Activated T-cell treated with anti-CD3 and anti-CD28 coated beads for 4 hours (primary cell): ENCODE measurements at regions not wholly inside any gene's neighbourhood (a gene's known extent, or its start where the extent isn't known, plus 50 kb on each side); places are given as distances from the start of the nearest gene placed in this dataset.
A peak's percentile ranks its signal among the peaks of the same experiment; 100 is the strongest.
"Not testable (repeated sequence)": the region's sequence is repeated elsewhere in the genome, so short reads cannot be mapped to it uniquely, and the experiment has no call there.

Source experiments
- DNase-seq: peaks from one replicate; pipeline ENCODE4 v3.0.0-alpha.2; 2020

- no peak for DNase-seq
Measured at GRCh38 chr4:82247171-82247570, 126.6 kb downstream of the HNRNPD start.

GRCh38 chr4:82241534-82241933, 132.3 kb downstream of the HNRNPD start:
- no peak for DNase-seq

- DNase-seq = no peak
Measured at GRCh38 chr4:82240410-82240809, 133.4 kb downstream of the HNRNPD start.

- not testable (repeated sequence) for DNase-seq
Measured at GRCh38 chr4:82237142-82237541, 136.6 kb downstream of the HNRNPD start.

GRCh38 chr4:82235346-82235745, 138.4 kb downstream of the HNRNPD start:
- no peak for DNase-seq

GRCh38 chr4:82232891-82233290, 140.9 kb downstream of the HNRNPD start:
- DNase-seq = no peak

DNA sequence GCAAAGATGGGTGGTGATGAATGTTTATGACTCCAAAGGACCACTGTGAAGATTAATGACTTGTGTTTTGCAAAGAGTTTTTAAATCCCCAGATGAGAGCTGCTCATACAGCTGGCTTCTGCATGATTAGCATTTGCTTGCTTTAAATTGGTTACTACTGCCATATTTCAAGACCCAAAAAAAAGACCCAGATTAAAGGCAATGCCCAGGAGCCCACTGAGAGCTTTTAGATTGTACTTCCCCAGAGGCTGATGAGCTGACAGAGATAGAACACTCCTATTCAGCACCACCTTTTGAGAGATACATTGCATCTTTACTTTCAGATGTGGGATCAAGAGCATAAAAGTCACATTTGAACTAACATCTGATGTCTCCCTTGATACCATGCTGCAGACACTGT, 142.0 kb downstream of the HNRNPD start:
- DNase-seq = no peak

- no peak for DNase-seq
Measured at GRCh38 chr4:82230306-82230705, 143.5 kb downstream of the HNRNPD start.

GRCh38 chr4:82225030-82225429, 148.8 kb downstream of the HNRNPD start:
- DNase-seq = no peak

DNA sequence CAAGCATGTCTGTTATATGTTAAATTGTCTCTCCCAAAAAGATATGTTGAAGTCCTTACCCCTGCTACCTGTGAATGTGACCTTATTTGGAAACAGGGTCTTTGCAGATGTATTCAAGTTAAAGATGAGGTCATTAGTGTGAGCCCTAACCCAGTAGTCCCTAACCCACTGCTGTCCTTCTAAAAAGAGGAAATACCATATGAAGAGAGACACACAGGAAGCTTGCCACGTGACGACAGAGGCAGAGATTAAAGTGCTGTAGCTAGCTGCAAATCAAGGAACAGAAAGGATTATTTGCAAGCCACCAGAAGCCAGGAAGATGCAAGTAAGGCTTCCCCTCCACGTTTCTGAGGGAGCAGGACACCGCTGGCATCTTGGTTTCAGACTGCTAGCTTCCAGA, 150.1 kb downstream of the HNRNPD start:
- no peak for DNase-seq

GRCh38 chr4:82219346-82219745, 154.4 kb downstream of the HNRNPD start:
- no peak for DNase-seq

GRCh38 chr4:82217986-82218715, 155.6 kb downstream of the HNRNPD start:
- no peak for DNase-seq

DNA sequence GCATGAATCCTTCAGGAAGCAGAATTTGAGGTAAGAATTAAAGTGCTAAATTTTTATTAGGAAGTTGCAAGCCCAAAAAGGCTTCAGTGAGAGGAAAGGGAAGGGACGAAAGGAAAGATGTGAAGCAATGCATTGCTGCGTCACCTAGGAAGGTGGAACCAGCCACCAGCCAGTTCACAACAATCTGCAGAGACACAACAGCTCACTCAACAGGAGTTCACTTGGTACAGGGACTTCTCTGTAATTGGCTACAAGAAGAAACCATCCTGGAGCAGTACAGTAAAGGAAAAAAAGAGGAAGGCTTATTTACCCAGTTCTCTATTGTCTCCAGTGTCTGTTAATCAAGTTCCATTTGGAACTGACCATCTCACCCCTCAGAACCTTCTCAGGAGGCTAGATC, 157.6 kb downstream of the HNRNPD start:
- DNase-seq = no peak

DNA sequence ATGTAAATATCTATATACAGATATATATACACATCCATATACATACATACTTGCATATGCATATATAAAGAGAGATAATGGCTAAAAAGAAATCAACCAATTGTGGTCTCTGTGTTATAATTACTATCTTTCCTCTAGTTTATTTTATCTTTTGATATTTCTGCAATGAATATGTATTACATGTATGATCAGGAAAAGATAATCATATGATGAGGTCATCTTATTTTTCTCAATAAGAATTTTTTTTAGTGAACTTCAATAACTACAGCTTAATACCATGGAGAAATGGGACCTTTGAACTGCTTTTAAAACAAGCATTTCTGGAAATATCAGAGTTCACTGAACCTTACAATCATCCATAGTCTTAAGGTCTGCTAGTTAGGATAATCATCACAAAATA, 158.0 kb downstream of the HNRNPD start:
- DNase-seq = no peak

DNA sequence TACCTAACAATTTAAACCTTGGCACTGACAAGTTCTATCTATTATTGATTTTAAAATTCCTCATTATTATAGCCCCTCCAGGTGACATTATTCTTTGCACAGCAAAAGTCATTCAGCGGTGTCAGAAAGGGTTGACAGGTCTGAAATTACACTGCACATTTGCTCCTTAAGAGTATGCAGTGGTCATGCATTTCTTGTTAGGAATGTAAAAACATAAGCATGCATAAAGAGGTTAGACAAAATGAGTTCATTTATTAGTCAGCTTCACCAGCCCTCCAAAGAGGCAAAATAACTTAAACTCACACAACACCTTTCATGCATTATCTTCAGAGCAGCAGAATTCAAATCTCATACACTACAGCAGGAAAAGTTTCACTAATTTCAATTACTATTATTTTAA, 158.8 kb downstream of the HNRNPD start:
- no peak for DNase-seq

- DNase-seq = no peak
Measured at GRCh38 chr4:82213485-82214417, 160.0 kb downstream of the HNRNPD start.

GRCh38 chr4:82201805-82202641, 171.8 kb downstream of the HNRNPD start:
- DNase-seq = peak; percentile 8

DNA sequence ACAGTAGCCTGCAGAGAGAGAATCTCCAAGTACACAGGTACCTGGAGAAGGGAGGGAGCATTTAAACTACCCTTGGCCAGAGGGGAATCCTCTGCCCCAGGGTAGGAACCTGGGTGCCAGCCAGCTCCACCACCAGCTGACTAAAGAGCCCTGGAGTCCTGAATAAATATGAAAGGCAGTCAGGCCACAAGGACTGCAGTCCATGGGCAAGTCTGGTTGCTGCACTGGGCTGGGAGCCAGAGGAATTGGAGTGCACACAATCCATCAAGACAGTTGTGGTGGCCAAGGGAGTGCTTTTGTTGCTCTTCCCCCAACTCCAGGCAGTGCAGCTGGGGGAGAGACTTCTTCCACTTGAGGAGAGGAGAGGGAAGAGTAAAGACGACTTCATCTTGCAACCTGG, 172.5 kb downstream of the HNRNPD start:
- no peak for DNase-seq

GRCh38 chr4:82200046-82200445, 173.7 kb downstream of the HNRNPD start:
- no peak for DNase-seq

- DNase-seq = no peak
Measured at GRCh38 chr4:82194329-82194728, 179.5 kb downstream of the HNRNPD start.

GRCh38 chr4:82192017-82192673, 181.6 kb downstream of the HNRNPD start:
- DNase-seq = no peak

GRCh38 chr4:82181789-82182188, 192.0 kb downstream of the HNRNPD start:
- DNase-seq = no peak

- DNase-seq = no peak
Measured at GRCh38 chr4:82172186-82172585, 201.6 kb downstream of the HNRNPD start.
